A673 (cell line): ENCODE measurements at regions not wholly inside any gene's neighbourhood (a gene's known extent, or its start where the extent isn't known, plus 50 kb on each side); places are given as distances from the start of the nearest gene placed in this dataset.

Source experiments
- CTCF ChIP-seq: fragments of 300-800, 200-600 bp; sonication (generic); conservative IDR thresholded peaks from 2 replicates; pipeline ENCODE4 v1.5.1; 2017; ENCODE audit warnings: low read depth, mild to moderate bottlenecking, antibody characterized with exemption, low read length, moderate library complexity, mixed read lengths
- EZH2 ChIP-seq: fragments of 200-600 bp; sonication (generic); IDR thresholded peaks from 2 replicates; pipeline ENCODE4 v1.6.1; 2017; ENCODE audit warnings: borderline replicate concordance, low read depth, mild to moderate bottlenecking, mixed read lengths, antibody characterized with exemption, low read length; ENCODE audit not compliant: poor library complexity, severe bottlenecking

- TF ChIP-seq CTCF (no peak), EZH2 (no peak)
Measured at GRCh38 chr18:75694292-75694691, 266.8 kb upstream of the SMIM21 start.
